Suprapubic skin (tissue), 4 donors: ENCODE measurements at regions not wholly inside any gene's neighbourhood (a gene's known extent, or its start where the extent isn't known, plus 50 kb on each side); places are given as distances from the start of the nearest gene placed in this dataset.

Experiments used
- CTCF ChIP-seq, 2 donors: fragments of 200-600 bp in 1 of 2; fragments of 450-650 bp in 1 of 2; sonication (generic) in 1 of 2; IDR thresholded peaks; one replicate each; pipeline ENCODE4 v1.5.1; 2016 to 2019; ENCODE audit warnings: antibody characterized with exemption in 2 of 2, mild to moderate bottlenecking in 1 of 2, moderate library complexity in 1 of 2
- EP300 ChIP-seq: sonication (generic); formaldehyde crosslinking; IDR thresholded peaks from one replicate; pipeline ENCODE4 v1.6.1; 2017; ENCODE audit warnings: antibody characterized with exemption
- POLR2A ChIP-seq, 2 donors: fragments of 450-650 bp; IDR thresholded peaks; one replicate each; pipeline ENCODE4 v1.6.1; 2017; ENCODE audit warnings: antibody characterized with exemption in 2 of 2, mild to moderate bottlenecking in 2 of 2, moderate library complexity in 2 of 2
- POLR2AphosphoS5 ChIP-seq, 3 donors: sonication (generic); formaldehyde crosslinking; IDR thresholded peaks; one replicate each; pipeline ENCODE4 v1.6.1; 2017; ENCODE audit warnings: antibody characterized with exemption in 3 of 3

- TF ChIP-seq CTCF (IDR thresholded peaks at IDR 0.05) (no peak), POLR2AphosphoS5 (IDR thresholded peaks at IDR 0.05) (no peak), POLR2A (IDR thresholded peaks at IDR 0.05) (no peak), EP300 (no peak)
These were observed 138.3 kb upstream of the HABP2 start for GRCh38 chr10:113414543-113414942.
